ENCODE measurements at regions not wholly inside any gene's neighbourhood (a gene's known extent, or its start where the extent isn't known, plus 50 kb on each side); places are given as distances from the start of the nearest gene placed in this dataset.

DNA sequence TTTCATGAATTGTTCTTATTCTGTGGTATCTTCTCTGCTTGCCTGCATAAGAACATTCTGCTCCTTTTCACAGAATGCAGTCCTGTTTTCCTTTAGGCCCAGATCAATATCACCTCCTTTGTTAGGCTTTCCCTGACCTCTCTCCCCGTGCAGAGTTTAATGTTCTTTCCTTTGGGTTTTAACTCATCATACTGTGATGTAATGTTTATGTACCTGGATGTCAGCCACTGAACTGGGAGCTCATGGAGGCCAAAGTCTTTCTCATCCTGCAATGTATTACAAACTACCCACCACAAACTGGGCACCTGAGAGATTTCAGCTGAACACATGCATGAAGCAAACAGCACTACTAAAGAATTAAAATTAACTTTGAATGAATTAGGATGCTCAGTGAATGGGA is 192.8 kb upstream of the RORA start:
- 0% methylated on average over 1 of the region's 1 CpG for WGBS (ENCODE audit: insufficient coverage, low coverage, missing lambda C conversion rate)
- ATAC-seq (no peak), FAIRE-seq (no peak), DNase-seq (ENCODE audit: extremely low read depth in 1 of 4, low spot score in 3 of 4) (no peak)
- no peaks in the 10 kb centered on the region for H3K4me1 ChIP-seq (replicated peaks in 1 of 2; ENCODE audit: control insufficient read depth in 2 of 2, insufficient read depth in 2 of 2, low read length in 2 of 2)
- no peak for TF ChIP-seq KLF10 (CRISPR knock-in tag; IDR thresholded peaks at IDR 0.05)
- TF ChIP-seq ZKSCAN3 (CRISPR knock-in tag; IDR thresholded peaks at IDR 0.05), result no peak
- TF ChIP-seq, protein P1, sequence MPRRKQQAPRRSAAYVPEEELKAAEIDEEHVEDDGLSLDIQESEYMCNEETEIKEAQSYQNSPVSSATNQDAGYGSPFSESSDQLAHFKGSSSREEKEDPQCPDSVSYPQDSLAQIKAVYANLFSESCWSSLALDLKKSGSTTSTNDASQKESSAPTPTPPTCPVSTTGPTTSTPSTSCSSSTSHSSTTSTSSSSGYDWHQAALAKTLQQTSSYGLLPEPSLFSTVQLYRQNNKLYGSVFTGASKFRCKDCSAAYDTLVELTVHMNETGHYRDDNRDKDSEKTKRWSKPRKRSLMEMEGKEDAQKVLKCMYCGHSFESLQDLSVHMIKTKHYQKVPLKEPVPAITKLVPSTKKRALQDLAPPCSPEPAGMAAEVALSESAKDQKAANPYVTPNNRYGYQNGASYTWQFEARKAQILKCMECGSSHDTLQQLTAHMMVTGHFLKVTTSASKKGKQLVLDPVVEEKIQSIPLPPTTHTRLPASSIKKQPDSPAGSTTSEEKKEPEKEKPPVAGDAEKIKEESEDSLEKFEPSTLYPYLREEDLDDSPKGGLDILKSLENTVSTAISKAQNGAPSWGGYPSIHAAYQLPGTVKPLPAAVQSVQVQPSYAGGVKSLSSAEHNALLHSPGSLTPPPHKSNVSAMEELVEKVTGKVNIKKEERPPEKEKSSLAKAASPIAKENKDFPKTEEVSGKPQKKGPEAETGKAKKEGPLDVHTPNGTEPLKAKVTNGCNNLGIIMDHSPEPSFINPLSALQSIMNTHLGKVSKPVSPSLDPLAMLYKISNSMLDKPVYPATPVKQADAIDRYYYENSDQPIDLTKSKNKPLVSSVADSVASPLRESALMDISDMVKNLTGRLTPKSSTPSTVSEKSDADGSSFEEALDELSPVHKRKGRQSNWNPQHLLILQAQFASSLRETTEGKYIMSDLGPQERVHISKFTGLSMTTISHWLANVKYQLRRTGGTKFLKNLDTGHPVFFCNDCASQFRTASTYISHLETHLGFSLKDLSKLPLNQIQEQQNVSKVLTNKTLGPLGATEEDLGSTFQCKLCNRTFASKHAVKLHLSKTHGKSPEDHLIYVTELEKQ (CRISPR knock-in tag; IDR thresholded peaks at IDR 0.05), result no peak
- no peak for TF ChIP-seq MTA1 (IDR thresholded peaks at IDR 0.05; ENCODE audit: borderline replicate concordance)
- no peak for TF ChIP-seq ZNF436 (CRISPR knock-in tag; IDR thresholded peaks at IDR 0.05)
- no peak for TF ChIP-seq CBX3 (IDR thresholded peaks at IDR 0.05; ENCODE audit: borderline replicate concordance in 1 of 2, low read length in 2 of 2)
- TF ChIP-seq OTX1 (CRISPR knock-in tag; IDR thresholded peaks at IDR 0.05), result no peak
- TF ChIP-seq, protein P2, sequence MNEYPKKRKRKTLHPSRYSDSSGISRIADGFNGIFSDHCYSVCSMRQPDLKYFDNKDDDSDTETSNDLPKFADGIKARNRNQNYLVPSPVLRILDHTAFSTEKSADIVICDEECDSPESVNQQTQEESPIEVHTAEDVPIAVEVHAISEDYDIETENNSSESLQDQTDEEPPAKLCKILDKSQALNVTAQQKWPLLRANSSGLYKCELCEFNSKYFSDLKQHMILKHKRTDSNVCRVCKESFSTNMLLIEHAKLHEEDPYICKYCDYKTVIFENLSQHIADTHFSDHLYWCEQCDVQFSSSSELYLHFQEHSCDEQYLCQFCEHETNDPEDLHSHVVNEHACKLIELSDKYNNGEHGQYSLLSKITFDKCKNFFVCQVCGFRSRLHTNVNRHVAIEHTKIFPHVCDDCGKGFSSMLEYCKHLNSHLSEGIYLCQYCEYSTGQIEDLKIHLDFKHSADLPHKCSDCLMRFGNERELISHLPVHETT (CRISPR knock-in tag; conservative IDR thresholded peaks at IDR 0.05 in 1 of 2, IDR thresholded peaks at IDR 0.05 in 1 of 2), result no peak
- TF ChIP-seq ZNF184 (CRISPR knock-in tag; IDR thresholded peaks at IDR 0.05), result no peak
- TF ChIP-seq, protein P3, sequence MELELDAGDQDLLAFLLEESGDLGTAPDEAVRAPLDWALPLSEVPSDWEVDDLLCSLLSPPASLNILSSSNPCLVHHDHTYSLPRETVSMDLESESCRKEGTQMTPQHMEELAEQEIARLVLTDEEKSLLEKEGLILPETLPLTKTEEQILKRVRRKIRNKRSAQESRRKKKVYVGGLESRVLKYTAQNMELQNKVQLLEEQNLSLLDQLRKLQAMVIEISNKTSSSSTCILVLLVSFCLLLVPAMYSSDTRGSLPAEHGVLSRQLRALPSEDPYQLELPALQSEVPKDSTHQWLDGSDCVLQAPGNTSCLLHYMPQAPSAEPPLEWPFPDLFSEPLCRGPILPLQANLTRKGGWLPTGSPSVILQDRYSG (tag; conservative IDR thresholded peaks at IDR 0.05; ENCODE audit: low read depth), result no peak
- no peak for TF ChIP-seq GATAD2B (IDR thresholded peaks at IDR 0.05; ENCODE audit: borderline replicate concordance)
- no TSS peak for BruUV-seq (replicated peaks)
- no peaks in the 10 kb centered on the region for H3K36me3 ChIP-seq (ENCODE audit: control insufficient read depth, insufficient read depth, low read length)
- H3K4me2 ChIP-seq (ENCODE audit: insufficient read depth, low read length), result no peak overlapping the region
- H3K9me3 ChIP-seq (replicated peaks; ENCODE audit: control insufficient read depth, insufficient read depth, low read depth, low read length), result no peaks in the 10 kb centered on the region
- no peak overlapping the region for H3K9ac ChIP-seq (ENCODE audit: insufficient read depth in 1 of 2, low read depth in 2 of 2, low read length in 2 of 2)
- intact Hi-C loops (cut with micrococcal nuclease), result no loop called here
- H3K9me1 ChIP-seq (ENCODE audit: control insufficient read depth, insufficient read depth, low read length), result no peaks in the 10 kb centered on the region
- ChIA-PET CTCF (ENCODE audit: low intra/inter-chr PET ratio) (no interaction called here), POLR2A (no interaction called here)
- no peak overlapping the region for H2AFZ ChIP-seq (ENCODE audit: low read depth, low read length)
- no peak overlapping the region for H3K4me3 ChIP-seq
- no peak overlapping the region for H3K27ac ChIP-seq (ENCODE audit: extremely low read depth, low read depth, low read length)
- in situ Hi-C loops (cut with MboI), result no loop called here
- H3K27me3 ChIP-seq (ENCODE audit: control insufficient read depth in 2 of 2, insufficient read depth in 2 of 2, low read length in 2 of 2), result no peaks in the 10 kb centered on the region
- H3K79me2 ChIP-seq (ENCODE audit: control insufficient read depth, insufficient read depth, low read length), result no peaks in the 10 kb centered on the region
- H4K20me1 ChIP-seq (replicated peaks; ENCODE audit: control insufficient read depth, insufficient read depth, low read length), result no peaks in the 10 kb centered on the region

Measured in K562 (cell line).